HG03103 (cell line): ENCODE measurements at regions not wholly inside any gene's neighbourhood (a gene's known extent, or its start where the extent isn't known, plus 50 kb on each side); places are given as distances from the start of the nearest gene placed in this dataset.
"Not testable (repeated sequence)": the region's sequence is repeated elsewhere in the genome, so short reads cannot be mapped to it uniquely, and the experiment has no call there.

ENCODE experiments used
- ATAC-seq: cut with Tn5 transposase; IDR thresholded peaks from one replicate; pipeline ENCODE4 v1.9.1; 2021; ENCODE audit warnings: low read depth; ENCODE audit not compliant: unreplicated experiment

DNA sequence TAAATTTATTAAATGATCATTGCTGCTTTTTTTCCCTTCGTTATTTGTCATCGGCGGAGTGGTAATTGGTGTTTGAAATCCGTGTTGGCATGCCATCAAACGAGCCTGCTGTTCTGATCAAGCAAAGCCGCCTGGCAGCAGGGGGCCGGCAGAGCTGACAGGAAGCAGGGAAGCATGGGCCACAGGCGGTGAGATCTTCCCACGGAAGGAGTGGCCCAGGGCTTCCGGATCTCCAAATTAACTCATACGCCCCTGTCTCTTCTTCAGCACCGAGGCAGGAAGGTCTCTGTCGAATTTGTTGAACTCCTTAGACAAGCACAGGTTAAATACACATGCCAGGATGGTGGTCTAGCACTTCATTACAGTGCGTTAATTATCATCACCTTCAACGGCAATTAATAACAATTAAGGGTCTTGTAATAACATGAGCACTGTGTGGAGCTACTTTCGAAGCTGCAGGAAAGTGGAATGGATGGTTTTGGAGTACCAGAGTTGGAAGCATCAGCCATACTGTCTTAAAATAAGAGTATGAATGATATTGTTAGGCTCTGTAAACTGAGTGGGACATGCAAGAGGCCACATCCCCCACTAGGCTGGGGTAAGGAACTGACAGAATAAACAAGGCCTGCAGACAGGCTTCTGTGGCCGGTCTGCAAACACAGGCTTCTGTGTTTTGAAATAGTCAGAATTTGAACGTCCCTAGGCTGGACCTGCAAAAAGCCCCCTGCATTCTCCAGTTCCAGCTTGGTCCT lies 199.4 kb upstream of the DAB1 start:
- ATAC-seq = no peak

DNA sequence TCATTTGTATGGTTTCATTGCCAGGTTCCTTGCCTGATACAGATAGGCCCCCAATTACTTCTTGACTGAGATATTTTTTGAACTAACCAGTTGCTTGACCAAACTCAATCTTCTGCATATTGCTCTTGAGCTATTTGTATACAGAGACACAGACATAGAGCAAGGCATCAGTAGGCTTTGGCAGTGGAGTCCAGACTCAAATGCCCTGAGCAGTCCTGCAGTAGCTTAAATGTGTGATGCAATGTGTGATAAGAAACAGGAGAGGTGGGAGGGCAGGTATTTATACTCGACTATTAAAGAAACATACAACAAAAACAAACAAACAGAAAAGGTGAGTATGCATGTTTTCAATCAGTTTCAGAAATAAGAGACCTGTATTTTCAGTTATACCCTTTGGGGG lies 197.9 kb upstream of the DAB1 start:
- no peak for ATAC-seq

DNA sequence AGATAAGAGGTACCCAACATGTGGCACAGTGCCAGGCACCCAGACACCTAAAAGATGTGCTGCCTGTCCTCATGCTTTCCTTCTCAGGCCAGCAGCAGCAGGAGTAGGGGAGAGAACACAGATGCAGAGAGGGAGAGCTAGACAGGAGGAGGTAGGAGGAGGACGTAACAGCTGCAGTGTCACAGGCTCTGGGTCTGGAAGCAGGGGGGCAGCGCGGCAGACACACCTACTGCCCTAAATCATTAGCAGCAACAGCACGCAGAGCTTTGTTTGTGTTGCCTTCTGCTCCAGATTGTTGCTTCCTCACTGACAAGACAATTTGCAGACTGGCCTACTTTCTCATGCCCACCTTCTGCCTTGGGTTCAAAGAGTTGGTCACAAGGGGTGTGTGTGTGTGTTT lies 196.7 kb upstream of the DAB1 start:
- ATAC-seq = no peak

DNA sequence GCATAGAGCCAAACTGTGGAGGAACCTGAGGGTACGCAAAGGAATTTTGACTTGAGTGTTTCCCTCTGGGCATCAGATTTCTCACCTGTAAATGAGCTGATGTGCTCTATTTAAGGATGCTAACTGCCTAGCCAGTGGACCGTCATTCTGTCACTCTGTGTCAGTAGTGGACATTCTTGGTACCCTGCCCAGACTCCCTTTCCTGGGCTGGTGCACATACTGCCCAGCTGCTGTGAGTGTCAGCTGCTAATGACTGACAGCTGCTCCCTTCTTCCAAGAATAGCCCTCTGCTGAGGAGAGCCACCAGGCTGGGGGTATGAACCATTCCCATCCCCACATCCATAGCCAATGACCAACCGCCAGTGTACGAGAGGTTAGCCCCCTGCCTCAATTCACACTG lies 193.1 kb upstream of the DAB1 start:
- no peak for ATAC-seq

DNA sequence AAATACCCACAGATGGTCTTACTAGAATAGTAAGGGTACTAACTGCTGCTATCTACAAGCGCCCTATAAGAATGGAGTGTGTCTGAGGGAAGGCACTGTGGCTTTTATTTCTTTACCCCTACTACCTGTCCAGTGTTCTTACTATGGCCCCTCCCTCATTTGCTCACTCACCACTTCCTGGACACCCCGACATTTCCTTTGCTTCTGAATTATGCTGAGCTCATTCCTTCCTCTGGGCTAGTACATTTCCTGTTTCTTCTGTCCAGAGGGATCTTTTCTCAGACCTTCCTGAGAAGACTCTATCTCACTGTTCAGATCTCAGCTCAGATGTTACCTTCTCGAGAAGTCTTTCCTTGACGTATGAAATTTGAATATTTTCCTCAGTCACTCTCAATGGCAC lies 192.1 kb upstream of the DAB1 start:
- no peak for ATAC-seq

DNA sequence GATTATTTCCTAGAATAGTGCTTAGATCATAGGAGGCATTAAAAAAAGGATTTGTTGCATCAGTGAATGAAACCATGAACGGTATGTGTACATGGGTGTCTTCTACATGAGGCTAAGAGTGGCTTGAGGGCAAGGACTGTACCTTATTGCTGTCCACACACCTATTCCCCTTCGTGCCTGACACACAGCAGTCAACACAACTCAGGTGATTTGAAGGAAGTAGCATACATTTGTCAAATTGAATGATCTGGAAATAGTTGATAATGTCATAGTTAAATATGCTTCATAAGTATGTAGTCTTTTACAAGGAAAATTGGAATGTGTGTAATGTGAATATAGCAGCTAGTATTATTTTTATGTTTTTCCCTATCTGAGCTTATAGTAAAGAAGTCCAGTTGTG lies 189.0 kb upstream of the DAB1 start:
- no peak for ATAC-seq

DNA sequence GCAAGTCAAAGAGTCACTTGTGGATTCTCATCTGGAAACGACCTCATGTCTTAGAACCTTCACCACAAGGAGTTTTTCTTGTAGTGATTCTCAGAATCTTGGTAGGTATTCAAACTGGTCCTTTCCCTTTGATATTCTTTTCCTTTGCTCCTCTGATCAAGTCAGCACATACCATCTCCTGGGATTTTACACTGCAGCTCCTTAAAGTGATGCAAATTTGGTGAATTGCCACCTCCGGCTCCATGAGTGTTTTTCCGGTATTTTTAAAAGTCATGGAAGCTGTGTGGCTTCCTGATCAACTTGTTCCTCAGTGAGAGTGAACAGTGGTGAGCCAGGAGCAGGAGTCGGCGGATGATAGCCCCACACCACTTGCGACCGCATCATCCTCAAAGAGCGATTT lies 182.1 kb upstream of the DAB1 start:
- no peak for ATAC-seq

DNA sequence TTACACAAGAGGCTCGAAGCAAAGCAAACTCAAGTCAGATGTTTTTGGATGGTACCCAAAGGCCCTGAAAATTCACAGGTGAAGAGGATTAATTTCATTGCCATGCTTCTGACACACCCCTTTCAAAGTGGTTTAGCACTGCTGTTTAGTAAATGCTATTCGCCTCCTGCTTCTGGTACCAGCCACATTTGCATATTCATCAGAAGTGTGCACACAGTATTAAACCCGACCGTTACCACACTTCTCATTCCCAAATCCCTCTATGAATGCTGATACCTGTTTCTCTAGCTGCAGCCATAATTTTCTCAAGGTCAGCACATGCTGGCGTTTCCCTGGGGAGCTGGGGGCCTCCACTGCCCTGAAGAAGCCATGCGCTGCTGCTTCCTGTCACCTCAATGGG lies 179.8 kb upstream of the DAB1 start:
- no peak for ATAC-seq

DNA sequence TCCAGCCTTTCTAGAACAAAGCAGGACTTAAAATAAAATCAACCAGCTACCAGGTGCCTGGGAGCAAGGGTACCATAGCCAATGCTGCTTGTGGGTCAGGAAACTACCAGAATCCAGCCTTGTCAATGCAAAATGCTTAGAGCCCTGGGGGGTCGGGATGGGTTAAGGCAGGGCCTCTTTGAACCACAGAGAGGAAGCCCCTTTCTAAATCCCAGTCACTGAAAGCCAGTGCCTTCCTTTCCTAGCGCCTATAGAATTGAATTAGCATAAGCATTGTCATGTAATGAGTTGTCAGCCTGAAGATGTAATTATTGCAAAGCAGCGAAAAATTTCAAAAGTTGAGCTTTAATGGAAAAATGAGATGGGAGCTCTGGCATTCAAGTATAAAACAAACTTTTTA lies 176.6 kb upstream of the DAB1 start:
- no peak for ATAC-seq

DNA sequence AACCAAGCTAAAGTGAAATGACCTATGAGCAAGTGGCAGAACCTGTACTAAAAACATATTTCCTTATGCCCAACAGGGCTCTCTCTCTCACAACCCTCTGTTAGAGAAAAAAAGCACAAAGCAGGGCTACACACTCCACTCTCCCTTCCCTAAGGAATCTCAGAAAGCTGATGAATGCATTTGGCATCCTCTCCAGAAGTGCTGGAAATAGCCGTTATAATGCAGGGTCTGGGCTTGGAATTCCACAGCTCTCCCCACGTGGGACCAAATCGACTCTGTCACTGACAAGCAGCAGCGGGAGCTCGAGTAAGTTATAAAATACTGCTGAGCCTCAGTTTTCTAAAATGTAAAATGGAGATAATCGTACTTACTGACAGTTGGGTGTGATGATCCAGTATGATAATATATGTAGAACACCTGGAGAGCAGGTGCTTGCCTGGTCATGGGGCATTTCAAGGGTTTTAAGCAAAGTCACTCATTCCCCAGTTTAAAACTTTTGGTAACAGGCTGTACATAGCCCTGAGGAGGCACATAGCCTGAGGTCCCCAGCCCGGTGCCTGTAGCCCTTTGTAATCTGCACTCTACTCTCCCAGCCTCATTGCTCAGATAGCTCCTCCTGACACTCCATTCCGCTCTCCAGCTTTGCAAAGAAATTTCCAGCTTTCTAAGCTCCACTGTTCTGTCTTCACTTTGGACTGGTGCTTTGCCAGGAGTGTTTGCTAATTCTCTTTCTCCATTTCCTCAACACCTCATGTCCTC lies 175.6 kb upstream of the DAB1 start:
- no peak for ATAC-seq

DNA sequence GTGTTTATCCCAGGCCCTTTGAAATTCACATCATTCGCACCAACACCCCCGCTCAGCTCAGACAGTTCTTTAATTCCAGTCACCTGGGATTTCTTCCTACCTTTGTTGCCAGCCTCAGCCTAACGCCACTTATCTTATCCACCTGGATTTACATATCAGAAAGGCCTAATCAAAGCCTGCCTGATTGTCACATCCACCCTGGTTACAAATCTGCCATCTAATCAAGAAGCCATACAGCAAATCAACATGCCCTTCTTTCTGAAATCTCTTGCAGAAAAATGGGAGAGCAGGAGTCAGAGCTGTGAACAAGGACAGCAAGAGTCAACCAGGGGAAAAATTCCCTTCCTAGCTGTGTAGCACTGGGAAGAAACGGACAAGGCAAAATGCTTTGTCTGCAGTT lies 173.2 kb upstream of the DAB1 start:
- no peak for ATAC-seq

DNA sequence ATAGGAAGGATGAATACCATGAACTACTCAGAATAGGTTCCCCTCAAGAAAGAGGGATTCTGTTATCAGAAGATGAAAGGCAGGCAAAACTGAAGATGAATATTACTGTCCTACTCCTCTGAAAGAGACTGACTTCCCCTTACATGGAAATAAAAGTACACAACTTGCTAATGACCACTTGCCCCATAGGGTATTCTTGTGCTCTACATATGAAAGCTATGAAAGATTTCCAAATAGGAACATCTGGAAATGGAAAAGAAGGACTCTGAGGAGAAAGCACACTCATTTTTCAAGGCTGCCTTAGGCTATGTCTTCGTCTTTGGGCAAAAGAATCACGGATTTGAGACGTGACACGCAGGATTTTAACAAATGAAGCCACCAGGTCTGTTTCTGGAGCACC lies 170.1 kb upstream of the DAB1 start:
- ATAC-seq = no peak

DNA sequence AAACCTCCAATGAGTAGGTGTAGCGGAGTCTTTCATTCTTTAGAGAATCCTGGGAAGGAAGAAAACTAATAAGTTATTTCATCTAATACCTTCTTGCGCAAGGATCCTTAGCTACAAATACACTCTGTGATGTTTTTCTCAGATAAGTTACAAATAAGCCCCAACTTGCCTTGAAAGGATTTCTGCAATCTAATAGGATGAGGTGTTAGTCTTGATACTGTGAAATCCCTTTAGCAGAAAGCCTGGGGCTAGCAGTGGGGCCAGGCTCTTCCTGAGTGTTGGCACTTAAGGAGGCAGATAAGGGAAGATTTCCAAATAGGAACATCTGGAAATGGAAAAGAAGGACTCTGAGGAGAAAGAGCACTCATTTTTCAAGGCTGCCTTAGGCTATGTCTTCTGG lies 168.0 kb upstream of the DAB1 start:
- ATAC-seq = no peak

DNA sequence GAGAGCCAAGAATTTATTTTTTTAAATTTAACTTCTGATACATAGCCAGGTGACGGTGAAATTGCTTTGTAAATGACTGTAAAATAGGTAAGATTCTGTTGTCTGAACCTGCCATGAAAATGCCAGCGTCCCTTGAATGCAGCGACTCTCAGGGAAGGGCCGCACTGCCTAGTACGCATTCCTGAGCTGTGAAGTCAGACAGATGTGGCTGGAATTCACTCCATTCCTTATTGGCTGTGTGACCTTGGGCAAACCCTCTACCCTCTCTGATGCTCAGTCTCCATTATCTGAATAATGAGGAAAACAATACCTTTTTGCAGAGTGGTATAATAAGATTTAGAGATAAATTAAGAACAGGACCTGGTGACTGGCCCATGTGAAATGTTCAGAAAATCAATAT lies 167.1 kb upstream of the DAB1 start:
- ATAC-seq = no peak

DNA sequence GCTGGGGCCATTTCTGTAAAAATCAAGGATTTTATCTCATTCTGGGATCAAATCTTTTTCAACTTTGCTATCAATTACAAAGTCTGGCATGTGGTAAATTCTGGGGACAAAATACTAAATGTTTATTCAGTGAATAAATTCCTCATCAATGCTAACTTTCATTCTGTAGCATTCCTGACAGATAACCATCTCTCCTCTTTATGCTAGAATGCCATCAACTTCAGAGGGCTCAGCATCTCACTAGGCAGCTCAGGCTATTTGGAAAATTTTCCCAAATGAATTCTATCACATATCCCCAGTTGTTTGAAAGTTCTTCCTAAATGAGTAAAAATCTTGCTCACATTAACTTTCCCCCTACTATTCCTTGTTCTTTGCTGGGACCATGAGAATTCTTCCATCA lies 163.0 kb upstream of the DAB1 start:
- no peak for ATAC-seq

DNA sequence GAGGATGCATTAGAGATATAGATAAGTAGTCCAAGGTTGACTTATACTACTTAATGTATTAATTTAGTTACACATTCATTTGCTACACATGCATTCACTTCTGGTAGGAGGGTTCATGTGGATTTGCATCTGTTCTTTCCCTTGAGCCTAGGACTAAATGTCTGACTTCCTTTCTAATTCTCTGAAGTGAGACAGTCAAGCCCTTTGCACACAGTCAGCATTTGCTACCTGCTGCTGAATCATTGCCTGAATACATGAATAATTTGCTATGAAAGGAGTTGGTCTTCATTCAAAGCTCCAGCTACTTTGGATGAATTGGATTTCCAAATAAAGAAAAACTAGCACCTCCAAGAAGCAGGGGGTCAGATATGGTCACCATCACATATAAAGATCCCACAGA lies 154.8 kb upstream of the DAB1 start:
- no peak for ATAC-seq

DNA sequence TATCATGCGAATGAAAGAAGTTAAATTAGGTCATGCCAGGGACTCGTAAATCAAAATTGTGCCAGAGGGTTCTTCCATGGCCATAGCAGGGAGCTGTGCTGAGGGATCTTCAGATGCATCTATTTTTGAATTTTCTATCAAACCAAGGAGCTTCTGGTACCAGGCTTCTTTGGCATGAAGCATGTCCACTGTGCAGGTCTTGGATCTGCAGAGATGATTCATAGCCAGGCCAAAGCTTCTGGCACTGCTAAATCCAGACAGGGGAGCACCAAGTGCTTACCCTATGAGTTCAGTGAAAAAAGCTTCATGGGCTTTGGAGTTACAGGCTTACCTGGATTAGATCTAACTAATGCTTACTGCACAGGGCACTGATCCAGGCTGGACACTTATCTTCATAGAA lies 154.2 kb upstream of the DAB1 start:
- no peak for ATAC-seq

DNA sequence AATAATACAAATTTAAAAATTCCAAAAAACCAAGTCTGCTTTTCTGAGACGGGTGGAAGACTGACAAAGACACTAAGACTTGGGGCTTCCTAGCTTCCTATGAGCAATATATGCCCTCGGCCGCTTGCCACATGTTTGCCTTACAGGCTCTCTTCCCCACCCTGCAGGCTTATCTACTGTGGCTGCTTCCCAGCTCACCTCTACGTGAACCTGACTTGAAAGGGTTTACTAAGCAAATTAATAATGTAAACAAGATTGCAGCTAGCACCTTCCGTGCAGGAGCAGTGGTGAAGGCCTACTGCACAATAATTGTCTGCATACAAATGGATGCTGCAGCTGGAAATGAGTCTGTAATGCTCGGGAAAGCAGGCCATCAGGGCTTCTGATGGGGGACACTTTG lies 152.9 kb upstream of the DAB1 start:
- no peak for ATAC-seq

DNA sequence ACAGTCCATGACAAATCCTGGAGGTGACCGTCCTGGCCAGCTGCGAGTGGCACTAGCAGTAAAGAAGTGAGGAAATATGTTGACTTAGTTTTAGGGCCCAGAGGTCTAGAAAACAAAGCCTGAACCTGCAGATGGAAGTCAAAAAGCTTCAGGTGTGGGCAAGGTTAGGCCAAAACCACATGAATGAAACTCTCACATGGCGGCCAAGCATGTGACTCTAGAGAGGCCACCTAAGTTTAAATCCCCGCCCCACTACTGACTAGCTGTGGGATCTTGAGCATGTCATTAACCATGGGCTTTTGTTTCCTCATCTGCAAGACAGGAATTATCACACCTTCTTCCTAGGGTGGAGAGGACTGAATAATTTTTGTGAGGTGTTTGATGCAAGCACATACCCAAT lies 148.2 kb upstream of the DAB1 start:
- ATAC-seq = no peak

DNA sequence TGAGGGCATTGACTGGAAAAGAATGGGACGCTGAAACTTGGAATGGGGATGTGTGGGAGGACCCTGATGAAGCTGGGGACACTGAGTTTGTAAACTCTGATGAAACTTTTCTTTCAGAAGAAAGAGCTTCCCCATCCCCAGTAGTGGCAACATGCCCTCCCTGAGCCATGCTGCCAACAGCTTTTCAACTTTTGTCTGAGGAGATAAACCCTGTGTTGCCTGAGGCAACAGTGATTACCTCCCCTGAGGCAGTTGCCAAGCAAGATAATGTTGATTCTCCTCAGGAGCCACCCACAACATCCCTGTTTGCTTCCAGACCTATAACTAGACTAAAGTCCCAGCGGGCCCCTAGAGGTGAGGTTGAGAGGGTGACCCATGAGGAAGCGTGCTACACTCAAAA lies 134.2 kb upstream of the DAB1 start:
- not testable (repeated sequence) for ATAC-seq

DNA sequence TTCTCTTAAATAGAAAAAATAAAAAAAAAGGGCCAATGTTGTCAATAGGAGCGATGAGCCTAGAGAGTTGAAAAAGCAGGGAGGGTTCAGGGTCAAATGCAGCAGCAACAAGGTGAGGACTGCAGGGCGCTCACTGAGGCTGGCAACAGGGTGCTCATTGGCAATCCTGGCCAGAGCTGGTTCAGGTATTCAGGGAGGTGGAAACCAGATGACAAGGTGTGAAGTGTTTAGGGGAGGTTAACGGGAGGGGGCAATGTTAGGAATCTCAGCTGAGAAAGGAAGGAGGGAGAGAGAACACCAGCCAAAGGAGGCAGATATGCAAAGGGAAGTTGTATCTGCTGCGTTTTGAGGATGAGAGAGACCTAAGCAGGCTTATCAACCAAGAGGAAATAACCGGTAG lies 129.8 kb upstream of the DAB1 start:
- ATAC-seq = no peak

DNA sequence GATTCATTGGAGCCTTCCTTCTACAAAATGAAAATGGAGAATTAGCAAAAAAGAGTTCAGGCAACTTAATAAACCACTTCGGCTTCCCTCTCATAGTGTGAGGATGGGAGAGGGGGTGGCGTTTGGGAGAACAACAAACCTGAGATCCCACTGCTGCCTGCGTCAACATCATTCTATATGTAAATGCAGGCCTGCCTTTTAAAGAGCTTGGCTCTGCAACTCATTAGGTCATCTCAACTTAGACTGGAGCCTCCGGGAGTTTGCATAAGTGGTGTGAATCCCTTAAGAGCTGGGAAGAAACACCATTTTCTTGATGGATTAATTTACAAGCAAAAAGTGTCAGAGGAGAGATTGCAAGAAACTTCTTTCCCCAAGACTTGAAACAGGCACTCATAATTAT lies 127.6 kb upstream of the DAB1 start:
- no peak for ATAC-seq
